NT2/D1 (cell line): ENCODE measurements at regions not wholly inside any gene's neighbourhood (a gene's known extent, or its start where the extent isn't known, plus 50 kb on each side); places are given as distances from the start of the nearest gene placed in this dataset.

Source experiments
- DNase-seq: peaks from one replicate; pipeline ENCODE4 v3.0.0-alpha.2; 2011; ENCODE audit warnings: low read depth, low spot score
- H3K27me3 ChIP-seq: 2 replicates; pipeline ENCODE4 v1.6.0; 2011; ENCODE audit warnings: mild to moderate bottlenecking; ENCODE audit not compliant: insufficient read length, insufficient read depth
- H3K36me3 ChIP-seq: 2 replicates; pipeline ENCODE4 v1.6.1; 2011; ENCODE audit warnings: mild to moderate bottlenecking, low read length, mixed read lengths; ENCODE audit not compliant: insufficient read depth, insufficient read length
- H3K4me1 ChIP-seq: 2 replicates; pipeline ENCODE4 v1.5.1; 2011; ENCODE audit not compliant: insufficient read depth, insufficient read length
- H3K4me3 ChIP-seq: 2 replicates; pipeline ENCODE4 v1.5.1; 2011; ENCODE audit warnings: low read depth; ENCODE audit not compliant: insufficient read length
- H3K9ac ChIP-seq: 2 replicates; pipeline ENCODE4 v1.6.0; 2011; ENCODE audit warnings: low read depth; ENCODE audit not compliant: insufficient read length
- H3K9me3 ChIP-seq: 2 replicates; pipeline ENCODE4 v1.5.1; 2011; ENCODE audit warnings: mild to moderate bottlenecking, low read length; ENCODE audit not compliant: insufficient read depth
- SUZ12 ChIP-seq: IDR thresholded peaks from 2 replicates; pipeline ENCODE4 v1.6.1; 2011; ENCODE audit not compliant: insufficient read length, insufficient read depth; ENCODE audit errors: extremely low read depth
- YY1 ChIP-seq: IDR thresholded peaks from 2 replicates; pipeline ENCODE4 v1.6.1; 2011; ENCODE audit not compliant: insufficient read length, insufficient read depth
- ZNF274 ChIP-seq: IDR thresholded peaks from 2 replicates; pipeline ENCODE4 v1.6.1; 2011; ENCODE audit warnings: mild to moderate bottlenecking, low read depth, low read length

DNA sequence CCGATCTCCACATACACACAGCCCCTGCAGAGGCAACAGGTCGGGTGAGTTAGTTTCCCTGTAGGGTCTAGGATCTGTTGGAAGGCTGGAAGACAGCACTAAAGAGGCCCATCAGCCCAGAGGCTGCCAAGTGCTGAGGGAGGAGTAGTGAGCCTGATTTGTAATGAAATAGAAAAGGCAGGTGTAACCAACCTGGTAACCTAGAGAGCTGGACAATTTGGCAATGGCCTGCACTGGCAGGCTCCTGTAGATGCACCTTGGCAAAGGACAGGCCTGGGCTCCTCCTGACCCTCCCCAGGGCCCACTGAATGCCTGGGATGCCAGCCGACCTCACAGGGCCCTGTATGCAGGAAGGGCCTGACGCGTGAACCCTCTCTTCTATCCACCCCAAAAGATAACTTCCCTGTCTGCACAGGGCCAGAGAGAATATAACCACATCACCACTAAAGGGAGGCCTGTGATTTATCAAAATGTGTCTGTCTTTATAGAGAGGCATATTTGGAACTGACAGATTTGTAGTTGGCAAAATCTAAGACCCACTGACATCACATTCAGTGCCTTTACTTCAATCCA lies 225.1 kb upstream of the CHRNA7 start:
- no peaks in the 10 kb centered on the region for H3K9me3 ChIP-seq
- H3K4me1 ChIP-seq = no peaks in the 10 kb centered on the region
- no peak overlapping the region for H3K9ac ChIP-seq
- no peaks in the 10 kb centered on the region for H3K27me3 ChIP-seq
- no peak for TF ChIP-seq YY1
- no peak for TF ChIP-seq SUZ12
- TF ChIP-seq ZNF274 = no peak
- DNase-seq = no peak
- H3K36me3 ChIP-seq = no peaks in the 10 kb centered on the region
- H3K4me3 ChIP-seq = no peak overlapping the region

DNA sequence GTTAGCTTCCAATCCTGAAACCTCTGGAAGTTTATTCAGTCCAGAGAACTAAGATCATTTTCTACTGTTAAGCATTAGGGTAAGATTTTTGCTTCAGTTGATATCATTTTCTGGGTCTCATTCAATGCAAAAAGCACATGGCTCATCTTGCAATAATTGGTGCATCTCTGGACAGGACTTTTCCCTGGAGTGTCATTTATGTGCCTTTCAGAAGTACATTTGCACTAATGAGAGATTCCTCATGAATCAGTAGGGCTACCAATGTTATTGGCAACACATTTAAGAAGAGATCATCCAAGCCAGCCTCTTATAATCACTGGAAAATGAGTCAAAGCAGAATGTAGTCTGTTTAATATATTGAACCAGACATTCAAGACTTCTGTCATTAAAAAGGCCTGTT lies 224.2 kb upstream of the CHRNA7 start:
- no peak for TF ChIP-seq YY1
- no peak for TF ChIP-seq ZNF274
- no peak for TF ChIP-seq SUZ12
- Histone ChIP-seq H3K4me1 (no peaks in the 10 kb centered on the region), H3K9ac (no peak overlapping the region), H3K4me3 (no peak overlapping the region), H3K27me3 (no peaks in the 10 kb centered on the region), H3K9me3 (no peaks in the 10 kb centered on the region), H3K36me3 (no peaks in the 10 kb centered on the region)
- DNase-seq = no peak

DNA sequence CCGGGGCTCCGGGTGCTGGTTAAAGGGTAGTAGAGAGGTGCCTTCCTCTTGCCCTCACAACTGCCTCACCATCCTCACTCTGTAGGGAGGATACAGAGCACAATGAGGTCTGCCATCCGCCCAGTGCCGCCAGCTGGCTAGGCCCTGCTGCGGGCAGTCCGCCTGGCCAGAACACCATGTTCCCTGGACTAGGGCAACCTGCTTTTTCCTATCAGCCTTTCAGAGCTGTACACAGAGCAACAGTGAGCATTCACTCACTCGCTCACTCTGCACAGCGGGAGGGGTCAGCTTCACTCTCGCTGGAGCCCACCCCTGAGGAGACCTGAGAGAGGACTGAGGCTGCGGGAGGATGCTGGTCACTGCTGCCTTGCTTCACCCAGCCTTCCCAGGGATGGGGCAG lies 218.7 kb upstream of the CHRNA7 start:
- no peak for TF ChIP-seq ZNF274
- Histone ChIP-seq H3K4me3 (no peak overlapping the region), H3K27me3 (no peaks in the 10 kb centered on the region), H3K9me3 (no peaks in the 10 kb centered on the region; the same call in 1 of the 2 replicates), H3K4me1 (no peaks in the 10 kb centered on the region), H3K36me3 (no peaks in the 10 kb centered on the region), H3K9ac (no peak overlapping the region)
- DNase-seq = no peak

DNA sequence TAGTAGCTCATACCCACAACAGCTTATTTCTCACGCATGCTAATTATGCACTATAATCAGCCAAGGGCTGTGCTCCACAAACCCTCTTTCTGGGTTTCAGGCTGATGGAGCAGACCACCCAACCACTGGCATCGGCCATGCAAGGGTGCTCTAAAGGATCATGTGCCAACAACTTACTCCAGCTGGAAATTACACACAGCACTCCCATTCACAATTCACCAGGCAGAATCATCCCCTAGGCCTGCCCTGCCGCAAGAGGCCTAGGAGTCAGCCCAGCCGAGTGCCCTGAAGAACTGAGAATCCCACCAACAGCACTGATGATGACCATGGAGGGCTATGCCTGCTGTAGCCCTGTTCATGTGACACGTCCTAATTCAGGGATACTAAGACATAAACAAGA lies 216.2 kb upstream of the CHRNA7 start:
- Histone ChIP-seq H3K4me1 (no peaks in the 10 kb centered on the region), H3K9me3 (no peaks in the 10 kb centered on the region; the same call in 1 of the 2 replicates), H3K4me3 (no peak overlapping the region), H3K36me3 (no peaks in the 10 kb centered on the region), H3K9ac (no peak overlapping the region), H3K27me3 (no peaks in the 10 kb centered on the region)
- DNase-seq = no peak
- no peak for TF ChIP-seq ZNF274
- no peak for TF ChIP-seq SUZ12
- TF ChIP-seq YY1 = no peak

DNA sequence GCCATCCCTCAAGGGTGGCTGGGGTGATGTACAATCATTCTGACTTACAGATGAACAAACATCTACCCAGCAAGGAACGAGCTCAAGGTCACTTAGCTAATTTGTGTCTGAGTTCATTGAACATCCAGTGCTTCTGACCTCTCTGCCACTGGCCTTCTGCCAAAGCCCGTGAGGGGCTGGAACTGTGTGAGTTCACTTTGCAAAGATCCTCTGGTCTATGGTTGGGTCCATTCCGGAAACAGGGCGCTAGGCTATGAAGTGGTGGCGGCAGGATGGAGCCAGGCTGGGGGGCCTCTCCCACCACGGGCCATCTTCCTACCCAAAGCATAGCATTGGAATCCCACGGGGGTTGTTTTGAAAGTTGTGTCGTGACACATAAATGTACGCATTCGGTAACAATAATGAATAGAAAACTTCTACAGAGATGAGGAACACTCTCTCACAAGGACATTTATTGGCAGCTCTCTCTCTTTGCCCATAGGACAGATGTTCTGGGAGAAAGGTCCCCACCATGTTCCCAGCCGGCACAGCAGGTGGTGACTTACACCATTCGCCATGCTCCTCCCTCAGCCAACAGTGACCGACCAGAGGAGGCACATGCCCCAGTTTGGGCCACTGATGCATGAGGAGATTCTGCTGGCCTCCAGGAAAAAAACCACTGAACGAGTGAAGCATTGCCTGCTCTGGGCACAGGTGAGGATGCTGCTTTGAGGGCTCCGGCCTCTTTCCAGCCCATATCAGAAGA lies 214.7 kb upstream of the CHRNA7 start:
- TF ChIP-seq YY1 = no peak
- TF ChIP-seq SUZ12 = no peak
- TF ChIP-seq ZNF274 = no peak
- Histone ChIP-seq H3K4me3 (no peak overlapping the region), H3K27me3 (no peaks in the 10 kb centered on the region), H3K36me3 (no peaks in the 10 kb centered on the region), H3K4me1 (no peaks in the 10 kb centered on the region), H3K9ac (no peak overlapping the region), H3K9me3 (no peaks in the 10 kb centered on the region; the same call in 1 of the 2 replicates)
- DNase-seq = no peak

DNA sequence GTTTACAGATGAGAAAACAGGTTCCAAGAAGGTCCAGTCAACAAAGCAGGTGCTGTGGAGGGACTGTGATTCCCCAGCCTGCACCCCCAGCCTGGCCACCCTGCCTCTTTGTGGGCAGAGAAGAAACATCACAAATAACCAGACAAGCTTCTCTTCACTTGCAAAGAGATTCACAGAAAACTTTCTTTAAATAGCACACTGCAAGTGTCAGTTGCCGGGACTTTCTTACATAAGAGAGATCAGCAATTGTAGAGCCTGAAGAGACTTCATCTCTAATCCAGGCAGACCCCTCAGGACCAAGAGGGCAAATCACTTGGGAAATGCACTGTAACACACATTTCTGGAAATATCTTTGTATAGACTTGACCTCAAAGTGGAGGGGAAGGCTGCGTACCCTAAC lies 207.9 kb upstream of the CHRNA7 start:
- no peaks in the 10 kb centered on the region for H3K9me3 ChIP-seq
- DNase-seq = no peak
- H3K4me1 ChIP-seq = no peaks in the 10 kb centered on the region
- no peaks in the 10 kb centered on the region for H3K27me3 ChIP-seq
- no peak overlapping the region for H3K9ac ChIP-seq
- no peak for TF ChIP-seq ZNF274
- TF ChIP-seq YY1 = no peak
- TF ChIP-seq SUZ12 = no peak
- no peak overlapping the region for H3K4me3 ChIP-seq
- no peaks in the 10 kb centered on the region for H3K36me3 ChIP-seq

DNA sequence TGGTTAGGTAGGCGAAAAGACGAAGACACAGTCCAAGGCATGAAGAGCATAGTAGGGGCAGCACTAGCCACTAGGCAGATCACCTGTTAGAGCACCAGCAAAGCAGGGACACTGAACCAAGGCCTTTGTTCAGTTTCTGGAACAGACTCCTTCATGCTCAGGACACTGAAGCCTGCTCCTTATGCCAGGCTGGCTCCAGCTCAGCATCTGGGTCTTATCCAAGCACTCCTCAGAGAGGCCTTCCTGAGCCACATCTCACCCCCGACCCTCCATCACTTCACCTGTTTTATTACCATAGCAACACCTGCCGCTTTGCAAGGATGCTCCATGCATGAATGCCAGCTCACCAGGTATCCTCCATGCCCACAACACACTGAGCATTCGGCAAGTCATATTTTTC lies 206.3 kb upstream of the CHRNA7 start:
- DNase-seq = no peak
- no peak overlapping the region for H3K9ac ChIP-seq
- H3K4me1 ChIP-seq = no peaks in the 10 kb centered on the region
- no peak overlapping the region for H3K4me3 ChIP-seq
- no peaks in the 10 kb centered on the region for H3K9me3 ChIP-seq
- TF ChIP-seq ZNF274 = no peak
- no peak for TF ChIP-seq SUZ12
- no peak for TF ChIP-seq YY1
- H3K27me3 ChIP-seq = no peaks in the 10 kb centered on the region
- H3K36me3 ChIP-seq = no peaks in the 10 kb centered on the region

DNA sequence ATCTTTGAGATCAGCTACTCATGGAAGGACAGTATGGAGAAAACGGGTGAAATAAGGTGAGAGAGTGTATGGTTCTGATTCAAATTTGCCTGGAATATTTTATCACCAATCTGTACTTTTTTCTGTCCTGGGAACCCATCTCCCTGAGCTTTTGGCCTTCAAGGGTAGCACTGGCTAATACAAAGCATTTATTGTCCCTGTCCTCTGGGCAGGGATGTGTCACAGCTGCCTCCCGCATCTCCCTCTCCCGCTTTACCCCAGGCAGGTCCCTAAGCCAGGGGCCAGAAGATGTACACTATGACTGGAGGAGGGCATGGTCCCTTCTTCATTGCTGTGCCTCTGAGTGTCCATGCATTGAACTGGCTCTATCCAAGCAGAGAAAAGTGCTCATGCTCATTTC lies 201.7 kb upstream of the CHRNA7 start:
- DNase-seq = no peak
- peaks cover 12% of the 10 kb centered on the region; the same call in 1 of the 2 replicates for H3K9me3 ChIP-seq
- no peaks in the 10 kb centered on the region for H3K27me3 ChIP-seq
- no peak overlapping the region for H3K9ac ChIP-seq
- no peaks in the 10 kb centered on the region for H3K4me1 ChIP-seq
- TF ChIP-seq ZNF274 = no peak
- no peak for TF ChIP-seq YY1
- TF ChIP-seq SUZ12 = no peak
- H3K4me3 ChIP-seq = no peak overlapping the region
- H3K36me3 ChIP-seq = no peaks in the 10 kb centered on the region
